CD14-positive monocyte (primary cell): ENCODE measurements at regions not wholly inside any gene's neighbourhood (a gene's known extent, or its start where the extent isn't known, plus 50 kb on each side); places are given as distances from the start of the nearest gene placed in this dataset.
A peak's percentile ranks its signal among the peaks of the same experiment; 100 is the strongest.

Experiments
- DNase-seq, 3 donors: peaks; one replicate each; pipeline ENCODE4 v3.0.0-alpha.2; 2011 to 2022
- H2AFZ ChIP-seq: 2 replicates; pipeline ENCODE4 v1.6.0; 2012; ENCODE audit warnings: mild to moderate bottlenecking, low read depth, low read length, inconsistent platforms; ENCODE audit not compliant: insufficient read depth, poor library complexity, severe bottlenecking
- H3K27ac ChIP-seq, 2 donors: 1 replicate in 1 of 2; 2 replicates in 1 of 2; pipeline ENCODE4 v1.5.1; 2012 to 2013; ENCODE audit warnings: low read length in 2 of 2, control low read depth in 1 of 2, inconsistent platforms in 1 of 2, low read depth in 1 of 2, mild to moderate bottlenecking in 1 of 2
- H3K27me3 ChIP-seq, 2 donors: one replicate each; pipeline versions ENCODE4 v1.6.0 to v1.6.1; 2011 to 2013; ENCODE audit warnings: low read length in 2 of 2; ENCODE audit not compliant: control insufficient read depth in 2 of 2, insufficient read depth in 2 of 2
- H3K36me3 ChIP-seq, 2 donors: replicated peaks in 1 of 2; 1 replicate in 1 of 2; 2 replicates in 1 of 2; pipeline versions ENCODE4 v1.5.1 to v1.6.1; 2012 to 2013; ENCODE audit warnings: low read length in 2 of 2, control low read depth in 1 of 2, inconsistent platforms in 1 of 2, mild to moderate bottlenecking in 1 of 2; ENCODE audit not compliant: insufficient read depth in 2 of 2, control insufficient read depth in 1 of 2
- H3K4me1 ChIP-seq, 2 donors: 1 replicate in 1 of 2; 2 replicates in 1 of 2; pipeline versions ENCODE4 v1.5.1 to v1.6.1; 2012 to 2013; ENCODE audit warnings: low read length in 2 of 2, control low read depth in 1 of 2, inconsistent platforms in 1 of 2, mild to moderate bottlenecking in 1 of 2, moderate library complexity in 1 of 2; ENCODE audit not compliant: insufficient read depth in 2 of 2, control insufficient read depth in 1 of 2
- H3K4me2 ChIP-seq: replicated peaks from 2 replicates; pipeline ENCODE3; 2012; ENCODE audit warnings: low read length, moderate library complexity, mild to moderate bottlenecking; ENCODE audit not compliant: poor library complexity, severe bottlenecking; ENCODE audit errors: extremely low read depth
- H3K4me3 ChIP-seq, 3 experiments: fragments of 200-600 bp in 1 of 3; sonication (generic) in 1 of 3; replicated peaks in 1 of 3; 1 replicate in 2 of 3; 2 replicates in 1 of 3; pipeline ENCODE4 v1.5.1; 2011 to 2013; ENCODE audit warnings: low read length in 3 of 3, mild to moderate bottlenecking in 3 of 3, control low read depth in 2 of 3, low read depth in 2 of 3, inconsistent platforms in 1 of 3, moderate library complexity in 1 of 3
- H3K79me2 ChIP-seq: 2 replicates; pipeline ENCODE4 v1.6.0; 2012; ENCODE audit warnings: mild to moderate bottlenecking, control low read depth, inconsistent platforms, low read length, moderate library complexity; ENCODE audit not compliant: insufficient read depth
- H3K9ac ChIP-seq: 2 replicates; pipeline ENCODE4 v1.6.0; 2017; ENCODE audit warnings: low read length, mild to moderate bottlenecking; ENCODE audit not compliant: insufficient read depth, poor library complexity, severe bottlenecking
- H3K9me3 ChIP-seq, 2 donors: replicated peaks in 1 of 2; 1 replicate in 1 of 2; 2 replicates in 1 of 2; pipeline versions ENCODE4 v1.5.1 to v1.6.1; 2012 to 2013; ENCODE audit warnings: low read length in 2 of 2, control low read depth in 1 of 2; ENCODE audit not compliant: control insufficient read depth in 1 of 2, insufficient read depth in 1 of 2
- H4K20me1 ChIP-seq: 2 replicates; pipeline ENCODE4 v1.6.0; 2012; ENCODE audit warnings: mild to moderate bottlenecking, low read length, control low read depth, moderate library complexity; ENCODE audit not compliant: insufficient read depth
- H3K27ac Mint-ChIP-seq, 7 donors: one replicate each; pipeline ENCODE4 v1.8.0; 2020; ENCODE audit warnings: mild to moderate bottlenecking in 7 of 7, mixed read lengths in 7 of 7, moderate library complexity in 6 of 7, inconsistent platforms in 2 of 7
- H3K27me3 Mint-ChIP-seq, 3 donors: one replicate each; pipeline ENCODE4 v1.8.0; 2021 to 2022; ENCODE audit warnings: low read depth in 3 of 3, mild to moderate bottlenecking in 3 of 3, mixed read lengths in 3 of 3, moderate library complexity in 3 of 3, inconsistent platforms in 1 of 3
- H3K36me3 Mint-ChIP-seq, 2 donors: one replicate each; pipeline ENCODE4 v1.8.0; 2020; ENCODE audit warnings: mixed read lengths in 2 of 2, inconsistent platforms in 1 of 2, mild to moderate bottlenecking in 1 of 2
- H3K4me1 Mint-ChIP-seq: one replicate; pipeline ENCODE4 v1.8.0; 2020; ENCODE audit warnings: mild to moderate bottlenecking, mixed read lengths
- H3K4me3 Mint-ChIP-seq, 2 donors: one replicate each; pipeline ENCODE4 v1.8.0; 2020; ENCODE audit warnings: mild to moderate bottlenecking in 2 of 2, mixed read lengths in 2 of 2, moderate library complexity in 1 of 2
- H3K9me3 Mint-ChIP-seq, 7 donors: one replicate each; pipeline ENCODE4 v1.8.0; 2020 to 2022; ENCODE audit warnings: mixed read lengths in 7 of 7, mild to moderate bottlenecking in 6 of 7, moderate library complexity in 6 of 7, inconsistent platforms in 2 of 7
- CTCF ChIP-seq: fragments of 200-600 bp; IDR thresholded peaks from one replicate; pipeline ENCODE4 v1.8.0; 2022; ENCODE audit warnings: antibody characterized with exemption, mild to moderate bottlenecking
- WGBS: methylation state at CpG from one replicate; pipeline ENCODE4 v1.1.5; 2013; ENCODE audit warnings: missing lambda C conversion rate; ENCODE audit not compliant: insufficient coverage; 5-methylcytosine and 5-hydroxymethylcytosine counted together
- intact Hi-C, 2 donors: fragments of 100-400 bp; cut with micrococcal nuclease; formaldehyde crosslinking; loops; one replicate each; pipeline versions ENCODE4 v1.15.0 to v1.15.1; 2023

- Histone ChIP-seq H3K79me2 (no peaks in the 10 kb centered on the region), H3K4me1 (peaks cover 0 to 3% of the 10 kb centered on the region in 2 donors), H3K27me3 (peaks cover 37 to 44% of the 10 kb centered on the region in 2 donors), H3K9ac (no peak overlapping the region), H3K27ac (no peak overlapping the region), H2AFZ (no peak overlapping the region), H3K9me3 (peaks cover 0 to 4% of the 10 kb centered on the region in 2 donors), H3K36me3 (no peaks in the 10 kb centered on the region), H3K4me2 (no peak overlapping the region), H3K4me3 (no peak overlapping the region), H4K20me1 (no peaks in the 10 kb centered on the region)
- Mint-ChIP-seq H3K27ac (no peak overlapping the region), H3K4me1 (peaks cover 13% of the 10 kb centered on the region), H3K36me3 (no peaks in the 10 kb centered on the region), H3K4me3 (no peak overlapping the region), H3K9me3 (peaks cover 0 to 11% (median 3%) of the 10 kb centered on the region in 7 donors), H3K27me3 (peaks cover 36 to 57% (median 48%) of the 10 kb centered on the region in 3 donors)
- intact Hi-C loops: no loop called here
- WGBS: 92% methylated on average over 6 of the region's 13 CpGs
- TF ChIP-seq CTCF: no peak
- DNase-seq: no peak
These were observed 240.4 kb downstream of the MYLK4 start for GRCh38 chr6:2510316-2510715.

GRCh38 chr6:2509711-2510110 lies 241.0 kb downstream of the MYLK4 start:
- peaks cover 37 to 39% of the 10 kb centered on the region in 2 donors for H3K27me3 ChIP-seq

More at GRCh38 chr6:2509711-2510110, 241.0 kb downstream of the MYLK4 start:
- intact Hi-C loops: no loop called here
- Histone ChIP-seq H3K4me3 (no peak overlapping the region), H3K9me3 (no peaks in the 10 kb centered on the region), H3K9ac (no peak overlapping the region), H3K27ac (no peak overlapping the region), H3K79me2 (no peaks in the 10 kb centered on the region), H2AFZ (no peak overlapping the region), H4K20me1 (no peaks in the 10 kb centered on the region), H3K36me3 (no peaks in the 10 kb centered on the region), H3K4me1 (peaks cover 0 to 3% of the 10 kb centered on the region in 2 donors), H3K4me2 (no peak overlapping the region)
- Mint-ChIP-seq H3K27me3 (peaks cover 37 to 59% (median 49%) of the 10 kb centered on the region in 3 donors), H3K4me1 (peaks cover 13% of the 10 kb centered on the region), H3K36me3 (no peaks in the 10 kb centered on the region), H3K4me3 (peak overlapping the region in 1 of 2 donors; percentile 10), H3K9me3 (peaks cover 0 to 7% (median 3%) of the 10 kb centered on the region in 7 donors), H3K27ac (no peak overlapping the region)
- DNase-seq: no peak
- 98% methylated on average over 15 of the region's 16 CpGs for WGBS
- no peak for TF ChIP-seq CTCF
